Transverse colon (tissue), 4 donors: ENCODE measurements at regions not wholly inside any gene's neighbourhood (a gene's known extent, or its start where the extent isn't known, plus 50 kb on each side); places are given as distances from the start of the nearest gene placed in this dataset.

Experiments used
- CTCF ChIP-seq, 5 experiments: fragments of 200-600 bp in 3 of 5; fragments of 450-650 bp in 2 of 5; sonication (generic) in 3 of 5; IDR thresholded peaks; 1 replicate in 2 of 5; 2 replicates in 3 of 5; pipeline ENCODE4 v1.5.1; 2016 to 2017; ENCODE audit warnings: antibody characterized with exemption in 5 of 5, inconsistent platforms in 3 of 5, mild to moderate bottlenecking in 2 of 5, moderate library complexity in 1 of 5
- POLR2AphosphoS5 ChIP-seq, 3 donors: sonication (generic); formaldehyde crosslinking; IDR thresholded peaks; one replicate each; pipeline ENCODE4 v1.6.1; 2016; ENCODE audit warnings: antibody characterized with exemption in 3 of 3

- no peak for TF ChIP-seq CTCF (IDR thresholded peaks at IDR 0.05)
- no peak for TF ChIP-seq POLR2AphosphoS5 (IDR thresholded peaks at IDR 0.05)
These were observed 100.9 kb downstream of the MRPL36 start for GRCh38 chr5:1698589-1699316.
